Epithelial cell of proximal tubule (primary cell): ENCODE measurements at regions not wholly inside any gene's neighbourhood (a gene's known extent, or its start where the extent isn't known, plus 50 kb on each side); places are given as distances from the start of the nearest gene placed in this dataset.

Source experiments
- DNase-seq: peaks from one replicate; pipeline ENCODE4 v3.0.0-alpha.2; 2011; ENCODE audit warnings: low read depth
- H3K4me3 ChIP-seq: 2 replicates; pipeline ENCODE4 v1.5.1; 2011; ENCODE audit warnings: low read depth, mild to moderate bottlenecking, low read length
- CTCF ChIP-seq: conservative IDR thresholded peaks from 2 replicates; pipeline ENCODE4 v1.5.1; 2012; ENCODE audit warnings: low read depth, mild to moderate bottlenecking, low read length

- DNase-seq: no peak
- TF ChIP-seq CTCF: no peak
- no peak overlapping the region for H3K4me3 ChIP-seq
Measured at GRCh38 chr2:175832866-175833265, 169.2 kb downstream of the LNPK start.

- no peak for TF ChIP-seq CTCF
- DNase-seq: no peak
- no peak overlapping the region for H3K4me3 ChIP-seq
Measured at GRCh38 chr2:175829741-175830140, 172.3 kb downstream of the LNPK start.

- no peak for DNase-seq
- H3K4me3 ChIP-seq: no peak overlapping the region
- TF ChIP-seq CTCF: no peak
Measured at GRCh38 chr2:175827856-175828255, 174.2 kb downstream of the LNPK start.

GRCh38 chr2:175824243-175824642 is 177.8 kb downstream of the LNPK start:
- DNase-seq: no peak
- H3K4me3 ChIP-seq: no peak overlapping the region
- TF ChIP-seq CTCF: no peak

- DNase-seq: no peak
- no peak overlapping the region for H3K4me3 ChIP-seq
- TF ChIP-seq CTCF: no peak
Measured at GRCh38 chr2:175823707-175824073, 178.4 kb downstream of the LNPK start.

- TF ChIP-seq CTCF: no peak
- DNase-seq: no peak
- no peak overlapping the region for H3K4me3 ChIP-seq
Measured at GRCh38 chr2:175823002-175823706, 178.9 kb downstream of the LNPK start.

- no peak overlapping the region for H3K4me3 ChIP-seq
- no peak for DNase-seq
- no peak for TF ChIP-seq CTCF
Measured at GRCh38 chr2:175817221-175817620, 184.8 kb downstream of the LNPK start.
